ENCODE measurements at regions not wholly inside any gene's neighbourhood (a gene's known extent, or its start where the extent isn't known, plus 50 kb on each side); places are given as distances from the start of the nearest gene placed in this dataset.

- TF ChIP-seq CTCF (IDR thresholded peaks at IDR 0.05; ENCODE audit: borderline replicate concordance, control extremely low read depth, extremely low read depth, insufficient read depth, missing control alignments) = no peak
- in situ Hi-C loops (cut with MboI; ENCODE audit: low sequenced_read_pairs, unreplicated experiment) = no loop called here
- DNase-seq (ENCODE audit: low spot score) = no peak
Observed at GRCh38 chr1:222894331-222894730, 79.5 kb downstream of the DISP1 start.

DNA sequence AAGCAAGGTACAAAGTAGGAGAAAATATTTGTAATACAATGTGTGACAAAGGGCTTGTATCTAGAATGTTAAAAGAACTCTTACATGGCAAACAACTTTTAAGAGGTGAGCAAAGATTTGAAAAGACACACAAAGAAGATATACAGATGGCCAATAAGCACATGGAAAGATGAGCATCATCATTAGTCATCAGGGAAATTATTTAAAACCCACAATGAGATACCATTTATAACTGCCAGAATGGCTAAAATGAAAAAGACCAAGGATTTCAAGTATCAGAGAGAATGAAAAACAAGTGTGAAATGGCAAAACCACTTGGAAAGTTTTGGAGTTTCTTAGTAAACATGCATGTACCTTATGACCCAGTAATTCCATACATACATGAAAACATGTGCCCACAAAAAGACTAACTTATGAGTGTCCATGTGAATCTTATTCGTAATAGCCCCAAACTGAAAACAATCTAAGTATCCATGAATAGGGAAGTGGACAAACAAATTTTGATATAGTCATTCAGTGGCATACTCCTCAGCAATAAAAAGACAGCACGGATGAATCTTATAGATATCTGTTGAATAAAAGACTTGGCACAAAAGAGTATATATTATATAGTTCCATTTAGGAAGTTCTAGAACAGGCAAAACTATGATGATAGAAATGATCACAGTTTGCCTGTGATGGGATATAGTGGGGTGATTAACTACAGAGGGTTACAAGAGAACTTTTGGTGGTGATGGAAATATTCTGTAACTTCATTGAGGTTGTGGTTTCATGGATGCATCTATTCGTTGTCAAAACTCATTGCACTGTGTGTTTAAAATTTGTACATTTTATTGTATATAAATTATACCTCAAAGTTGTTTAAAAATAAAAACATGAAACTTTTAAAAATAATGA, 82.0 kb downstream of the DISP1 start:
- in situ Hi-C loops (cut with MboI; ENCODE audit: low sequenced_read_pairs, unreplicated experiment) = no loop called here
- no peak for DNase-seq (ENCODE audit: low spot score)
- no peak for TF ChIP-seq CTCF (IDR thresholded peaks at IDR 0.05; ENCODE audit: borderline replicate concordance, control extremely low read depth, extremely low read depth, insufficient read depth, missing control alignments)

GRCh38 chr1:222897527-222898190, 82.8 kb downstream of the DISP1 start:
- no peak for TF ChIP-seq CTCF (IDR thresholded peaks at IDR 0.05; ENCODE audit: borderline replicate concordance, control extremely low read depth, extremely low read depth, insufficient read depth, missing control alignments)
- DNase-seq (ENCODE audit: low spot score) = no peak
- in situ Hi-C loops (cut with MboI; ENCODE audit: low sequenced_read_pairs, unreplicated experiment) = no loop called here

GRCh38 chr1:222898191-222898527, 83.3 kb downstream of the DISP1 start:
- in situ Hi-C loops (cut with MboI; ENCODE audit: low sequenced_read_pairs, unreplicated experiment) = no loop called here
- no peak for DNase-seq (ENCODE audit: low spot score)
- no peak for TF ChIP-seq CTCF (IDR thresholded peaks at IDR 0.05; ENCODE audit: borderline replicate concordance, control extremely low read depth, extremely low read depth, insufficient read depth, missing control alignments)

- in situ Hi-C loops (cut with MboI; ENCODE audit: low sequenced_read_pairs, unreplicated experiment) = no loop called here
- no peak for DNase-seq (ENCODE audit: low spot score)
- TF ChIP-seq CTCF (IDR thresholded peaks at IDR 0.05; ENCODE audit: borderline replicate concordance, control extremely low read depth, extremely low read depth, insufficient read depth, missing control alignments) = no peak
Observed at GRCh38 chr1:222899471-222899870, 84.6 kb downstream of the DISP1 start.

DNA sequence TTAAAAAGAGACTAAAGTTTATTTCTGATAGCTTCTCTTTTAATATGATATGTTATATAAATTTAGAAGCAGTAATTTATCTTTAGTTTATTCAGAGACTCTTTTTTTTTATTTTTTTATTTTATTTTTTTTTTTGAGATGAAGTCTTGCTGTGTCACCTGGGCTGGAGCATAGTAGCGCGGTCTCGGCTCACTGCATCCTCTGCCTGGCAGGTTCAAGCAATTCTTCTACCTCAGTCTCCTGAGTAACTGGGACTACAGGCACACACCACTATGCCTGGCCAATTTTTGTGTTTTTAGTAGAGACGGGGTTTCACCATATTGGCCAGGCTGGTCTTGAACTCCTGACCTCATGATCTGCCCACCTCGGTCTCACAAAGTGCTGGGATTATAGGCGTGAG, 89.6 kb downstream of the DISP1 start:
- in situ Hi-C loops (cut with MboI; ENCODE audit: low sequenced_read_pairs, unreplicated experiment) = no loop called here
- no peak for TF ChIP-seq CTCF (IDR thresholded peaks at IDR 0.05; ENCODE audit: borderline replicate concordance, control extremely low read depth, extremely low read depth, insufficient read depth, missing control alignments)

More for the DNA sequence above, 89.6 kb downstream of the DISP1 start:
- no peak for DNase-seq (ENCODE audit: low spot score)
